Breast epithelium (tissue), 3 donors: ENCODE measurements at regions not wholly inside any gene's neighbourhood (a gene's known extent, or its start where the extent isn't known, plus 50 kb on each side); places are given as distances from the start of the nearest gene placed in this dataset.

Experiments
- CTCF ChIP-seq, 3 donors: fragments of 450-650 bp; IDR thresholded peaks; one replicate each; pipeline ENCODE4 v1.5.1; 2016 to 2017; ENCODE audit warnings: antibody characterized with exemption in 3 of 3, mild to moderate bottlenecking in 3 of 3, moderate library complexity in 3 of 3
- POLR2A ChIP-seq: fragments of 450-650 bp; IDR thresholded peaks from one replicate; pipeline ENCODE4 v1.6.1; 2016; ENCODE audit warnings: antibody characterized with exemption, mild to moderate bottlenecking, moderate library complexity

GRCh38 chr6:93566285-93566684 is 146.9 kb upstream of the EPHA7 start:
- TF ChIP-seq CTCF (IDR thresholded peaks at IDR 0.05) (no peak), POLR2A (no peak)
